ENCODE measurements at regions not wholly inside any gene's neighbourhood (a gene's known extent, or its start where the extent isn't known, plus 50 kb on each side); places are given as distances from the start of the nearest gene placed in this dataset.

DNA sequence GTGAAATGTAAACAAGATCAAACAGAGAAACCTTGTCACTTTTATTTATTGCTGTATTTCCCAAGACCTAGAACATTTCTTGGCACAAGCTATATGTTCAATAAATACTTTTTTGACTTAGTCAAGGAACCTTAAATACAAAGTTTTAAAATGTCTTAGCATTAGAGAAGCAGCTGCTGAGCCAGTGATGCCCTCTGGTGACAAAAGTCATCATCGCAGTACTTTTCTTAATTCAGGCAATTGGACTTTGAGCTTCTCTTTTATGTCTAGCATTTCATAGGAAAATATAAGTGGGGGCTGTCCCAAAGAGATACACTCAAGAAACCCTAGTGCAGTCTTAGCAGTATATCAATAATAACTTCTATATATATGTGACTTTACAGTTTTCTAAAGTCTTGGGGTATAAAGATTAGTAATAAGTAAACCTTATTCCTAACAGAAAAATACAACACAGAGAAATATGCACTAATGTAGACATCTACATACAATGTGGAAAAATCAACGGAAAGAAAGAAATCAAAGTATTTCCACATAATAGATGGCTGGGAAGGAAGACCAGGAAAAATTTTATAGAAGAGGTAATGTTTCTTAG lies 118.4 kb downstream of the DTHD1 start:
- Histone ChIP-seq H3K4me3 (no peak overlapping the region), H2AFZ (ENCODE audit: low read depth, low read length) (no peak overlapping the region), H3K9ac (ENCODE audit: insufficient read depth in 1 of 2, low read depth in 2 of 2, low read length in 2 of 2) (no peak overlapping the region), H3K27ac (ENCODE audit: extremely low read depth, low read depth, low read length) (no peak overlapping the region), H3K9me3 (replicated peaks; ENCODE audit: control insufficient read depth, insufficient read depth, low read depth, low read length) (no peaks in the 10 kb centered on the region), H3K79me2 (ENCODE audit: control insufficient read depth, insufficient read depth, low read length) (no peaks in the 10 kb centered on the region), H3K4me2 (ENCODE audit: insufficient read depth, low read length) (no peak overlapping the region), H3K36me3 (ENCODE audit: control insufficient read depth, insufficient read depth, low read length) (no peaks in the 10 kb centered on the region), H3K27me3 (ENCODE audit: control insufficient read depth in 2 of 2, insufficient read depth in 2 of 2, low read length in 2 of 2) (no peaks in the 10 kb centered on the region), H3K9me1 (ENCODE audit: control insufficient read depth, insufficient read depth, low read length) (no peaks in the 10 kb centered on the region), H3K4me1 (replicated peaks in 1 of 2; ENCODE audit: control insufficient read depth in 2 of 2, insufficient read depth in 2 of 2, low read length in 2 of 2) (no peaks in the 10 kb centered on the region), H4K20me1 (replicated peaks; ENCODE audit: control insufficient read depth, insufficient read depth, low read length) (no peaks in the 10 kb centered on the region)
- FAIRE-seq (no peak), DNase-seq (ENCODE audit: extremely low read depth in 1 of 4, low spot score in 3 of 4) (peak in 1 of 4 experiments; percentile 7), ATAC-seq (no peak)
- POLR2A ChIA-PET = no interaction called here
- in situ Hi-C loops (cut with MboI) (no loop called here), intact Hi-C loops (cut with micrococcal nuclease) (no loop called here)
- no TSS peak for BruUV-seq (replicated peaks)
- WGBS (ENCODE audit: insufficient coverage, low coverage, missing lambda C conversion rate) = 6% methylated on average over 2 of the region's 2 CpGs
- CTCF ChIA-PET (ENCODE audit: low intra/inter-chr PET ratio) = no interaction called here
- TF ChIP-seq RBBP5 (IDR thresholded peaks at IDR 0.05; ENCODE audit: borderline replicate concordance, insufficient read depth, low read length, poor library complexity, severe bottlenecking) (no peak), STAG1 (CRISPR knock-in tag; IDR thresholded peaks at IDR 0.05; ENCODE audit: borderline replicate concordance) (no peak), SMC3 (conservative IDR thresholded peaks at IDR 0.05; ENCODE audit: insufficient read depth, low read depth, low read length) (0 out of 2 replicates have a peak, but pooled peaks have one; percentile 8), RAD21 (CRISPR knock-in tag; conservative IDR thresholded peaks at IDR 0.05 in 1 of 2, IDR thresholded peaks at IDR 0.05 in 1 of 2) (peak; percentile 40 to 51)
- TF ChIP-seq, protein P1, sequence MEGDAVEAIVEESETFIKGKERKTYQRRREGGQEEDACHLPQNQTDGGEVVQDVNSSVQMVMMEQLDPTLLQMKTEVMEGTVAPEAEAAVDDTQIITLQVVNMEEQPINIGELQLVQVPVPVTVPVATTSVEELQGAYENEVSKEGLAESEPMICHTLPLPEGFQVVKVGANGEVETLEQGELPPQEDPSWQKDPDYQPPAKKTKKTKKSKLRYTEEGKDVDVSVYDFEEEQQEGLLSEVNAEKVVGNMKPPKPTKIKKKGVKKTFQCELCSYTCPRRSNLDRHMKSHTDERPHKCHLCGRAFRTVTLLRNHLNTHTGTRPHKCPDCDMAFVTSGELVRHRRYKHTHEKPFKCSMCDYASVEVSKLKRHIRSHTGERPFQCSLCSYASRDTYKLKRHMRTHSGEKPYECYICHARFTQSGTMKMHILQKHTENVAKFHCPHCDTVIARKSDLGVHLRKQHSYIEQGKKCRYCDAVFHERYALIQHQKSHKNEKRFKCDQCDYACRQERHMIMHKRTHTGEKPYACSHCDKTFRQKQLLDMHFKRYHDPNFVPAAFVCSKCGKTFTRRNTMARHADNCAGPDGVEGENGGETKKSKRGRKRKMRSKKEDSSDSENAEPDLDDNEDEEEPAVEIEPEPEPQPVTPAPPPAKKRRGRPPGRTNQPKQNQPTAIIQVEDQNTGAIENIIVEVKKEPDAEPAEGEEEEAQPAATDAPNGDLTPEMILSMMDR (IDR thresholded peaks at IDR 0.05 in 2 of 3, conservative IDR thresholded peaks at IDR 0.05 in 1 of 3; ENCODE audit: insufficient read depth in 2 of 3, low read depth in 1 of 3, low read length in 3 of 3) = peak; percentile 17 to 41 (median 20); a peak in 3 of 6 replicates
